ENCODE measurements at regions not wholly inside any gene's neighbourhood (a gene's known extent, or its start where the extent isn't known, plus 50 kb on each side); places are given as distances from the start of the nearest gene placed in this dataset.
"Not testable (repeated sequence)": the region's sequence is repeated elsewhere in the genome, so short reads cannot be mapped to it uniquely, and the experiment has no call there.

DNA sequence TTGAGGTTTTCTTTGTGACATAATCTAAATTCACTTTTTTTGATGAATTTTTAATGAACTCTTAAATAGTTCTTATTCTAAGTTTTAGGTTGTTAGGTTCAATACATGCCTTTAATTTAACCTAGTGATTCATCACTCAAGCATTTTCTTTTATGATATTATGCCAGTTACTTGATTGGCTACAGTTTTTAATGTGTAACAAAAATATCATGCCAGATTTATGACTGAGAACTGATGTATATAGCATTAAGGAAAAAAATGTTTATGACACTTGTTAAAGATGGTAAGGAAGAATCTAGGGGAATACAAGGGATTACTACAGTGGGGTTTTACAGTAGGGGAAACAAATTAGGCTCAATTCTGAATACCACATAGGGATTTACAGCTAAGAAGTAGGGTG, 103.1 kb downstream of the VGLL3 start:
- Histone ChIP-seq H3K4me3 (ENCODE audit: low read depth, low read length) (no peak overlapping the region), H3K27me3 (peaks cover 8% of the 10 kb centered on the region), H3K9me3 (no peaks in the 10 kb centered on the region), H3K4me1 (no peaks in the 10 kb centered on the region), H3K36me3 (no peaks in the 10 kb centered on the region)
- TF ChIP-seq, protein P1, sequence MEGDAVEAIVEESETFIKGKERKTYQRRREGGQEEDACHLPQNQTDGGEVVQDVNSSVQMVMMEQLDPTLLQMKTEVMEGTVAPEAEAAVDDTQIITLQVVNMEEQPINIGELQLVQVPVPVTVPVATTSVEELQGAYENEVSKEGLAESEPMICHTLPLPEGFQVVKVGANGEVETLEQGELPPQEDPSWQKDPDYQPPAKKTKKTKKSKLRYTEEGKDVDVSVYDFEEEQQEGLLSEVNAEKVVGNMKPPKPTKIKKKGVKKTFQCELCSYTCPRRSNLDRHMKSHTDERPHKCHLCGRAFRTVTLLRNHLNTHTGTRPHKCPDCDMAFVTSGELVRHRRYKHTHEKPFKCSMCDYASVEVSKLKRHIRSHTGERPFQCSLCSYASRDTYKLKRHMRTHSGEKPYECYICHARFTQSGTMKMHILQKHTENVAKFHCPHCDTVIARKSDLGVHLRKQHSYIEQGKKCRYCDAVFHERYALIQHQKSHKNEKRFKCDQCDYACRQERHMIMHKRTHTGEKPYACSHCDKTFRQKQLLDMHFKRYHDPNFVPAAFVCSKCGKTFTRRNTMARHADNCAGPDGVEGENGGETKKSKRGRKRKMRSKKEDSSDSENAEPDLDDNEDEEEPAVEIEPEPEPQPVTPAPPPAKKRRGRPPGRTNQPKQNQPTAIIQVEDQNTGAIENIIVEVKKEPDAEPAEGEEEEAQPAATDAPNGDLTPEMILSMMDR (IDR thresholded peaks at IDR 0.05; ENCODE audit: low read depth, low read length), result no peak
- DNase-seq, result no peak

DNA sequence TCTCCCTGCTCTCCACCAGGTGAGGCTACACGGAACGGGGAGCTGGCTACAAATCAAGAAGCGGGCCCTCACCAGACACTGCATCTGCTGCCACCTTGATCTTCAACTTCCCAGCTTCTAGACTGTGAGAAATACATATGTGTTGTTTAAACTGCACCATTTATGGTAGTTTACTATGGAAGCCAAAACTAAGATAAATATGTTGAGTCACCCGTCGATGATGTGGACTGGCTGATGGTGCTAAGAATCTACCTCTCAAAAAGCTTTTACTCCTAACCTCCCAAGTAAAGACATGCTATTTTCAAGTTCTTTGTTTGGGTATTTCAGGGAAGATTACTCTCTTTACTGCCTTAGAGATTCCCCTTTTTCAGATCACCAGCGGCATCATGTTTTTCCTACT, 110.9 kb downstream of the VGLL3 start:
- H3K27me3 ChIP-seq, result no peaks in the 10 kb centered on the region; the same call in 1 of the 2 replicates
- H3K9me3 ChIP-seq, result no peaks in the 10 kb centered on the region
- H3K36me3 ChIP-seq, result no peaks in the 10 kb centered on the region
- H3K4me3 ChIP-seq (ENCODE audit: low read depth, low read length), result no peak overlapping the region
- TF ChIP-seq, protein P1 (IDR thresholded peaks at IDR 0.05; ENCODE audit: low read depth, low read length), result no peak
- no peak for DNase-seq
- no peaks in the 10 kb centered on the region for H3K4me1 ChIP-seq

DNA sequence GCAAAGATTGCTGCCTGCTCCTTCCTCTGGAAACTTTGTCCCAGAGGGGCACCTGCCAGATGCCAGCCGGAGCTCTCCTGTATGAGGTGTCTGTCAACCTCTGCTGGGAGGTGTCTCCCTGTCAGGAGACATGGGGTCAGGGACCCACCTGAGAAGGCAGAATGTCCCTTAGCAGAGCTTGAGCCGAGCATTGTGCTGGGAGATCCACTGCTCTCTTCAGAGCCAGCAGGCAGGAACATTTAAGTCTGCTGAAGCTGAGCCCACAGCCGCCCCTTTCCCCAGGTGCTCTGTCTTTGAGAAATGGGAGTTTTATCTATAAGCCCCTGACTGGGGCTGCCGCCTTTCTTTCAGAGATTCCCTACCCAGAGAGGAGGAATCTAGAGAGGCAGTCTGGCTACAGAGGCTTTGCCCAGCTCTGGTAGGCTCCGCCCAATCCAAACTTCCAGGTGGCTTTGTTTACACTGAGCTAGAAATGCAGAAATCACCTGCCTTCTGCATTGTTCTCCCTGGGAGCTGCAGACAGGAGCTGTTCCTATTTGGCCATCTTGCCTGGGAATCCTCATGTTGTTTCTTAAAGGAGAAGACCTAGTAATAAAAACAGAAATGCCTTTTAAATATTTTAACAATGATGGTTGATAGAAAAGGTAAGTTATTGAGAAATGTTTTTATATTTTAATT, 114.3 kb downstream of the VGLL3 start:
- not testable (repeated sequence) for H3K4me1 ChIP-seq; DNase-seq; H3K4me3 ChIP-seq (ENCODE audit: low read depth, low read length); H3K27me3 ChIP-seq; H3K36me3 ChIP-seq; H3K9me3 ChIP-seq

DNA sequence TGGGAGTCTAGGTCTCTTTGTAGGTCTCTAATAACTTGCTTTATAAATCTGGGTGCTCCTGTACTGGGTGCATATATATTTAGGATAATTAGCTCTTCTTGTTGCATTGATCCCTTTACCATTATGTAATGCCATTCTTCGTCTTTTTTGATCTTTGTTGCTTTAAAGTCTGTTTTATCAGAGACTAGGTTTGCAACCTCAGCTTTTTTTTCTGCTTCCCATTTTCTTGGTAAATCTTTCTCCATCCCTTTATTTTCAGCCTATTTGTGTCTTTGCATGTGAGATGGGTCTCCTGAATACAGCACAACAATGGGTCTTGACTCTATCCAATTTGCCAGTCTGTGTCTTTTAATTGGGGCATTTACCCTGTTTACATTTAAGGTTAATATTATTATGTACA, 116.2 kb downstream of the VGLL3 start:
- not testable (repeated sequence) for H3K27me3 ChIP-seq; H3K4me1 ChIP-seq; H3K4me3 ChIP-seq (ENCODE audit: low read depth, low read length); DNase-seq; H3K9me3 ChIP-seq; H3K36me3 ChIP-seq

DNA sequence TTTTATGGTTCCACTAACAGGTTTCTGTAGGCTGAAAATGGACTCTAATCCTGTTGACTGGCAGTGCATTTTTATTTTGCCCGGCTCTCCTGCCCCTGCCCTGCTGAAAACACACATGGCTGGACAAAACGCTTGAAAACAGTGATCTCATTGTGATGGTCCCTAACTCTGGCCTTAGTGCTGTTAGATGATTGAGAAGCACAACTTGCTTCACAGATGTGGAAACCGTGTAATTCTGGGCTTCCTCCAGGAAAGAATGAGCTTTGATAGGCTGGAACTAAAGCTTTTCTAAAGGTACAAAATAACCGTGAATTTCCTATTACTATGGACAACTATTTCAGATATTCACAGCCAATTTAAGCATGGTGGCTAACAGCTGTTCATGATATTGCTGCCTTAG, 121.4 kb downstream of the VGLL3 start:
- no peak for DNase-seq
- Histone ChIP-seq H3K4me1 (no peaks in the 10 kb centered on the region), H3K9me3 (no peaks in the 10 kb centered on the region), H3K27me3 (no peaks in the 10 kb centered on the region), H3K4me3 (ENCODE audit: low read depth, low read length) (no peak overlapping the region), H3K36me3 (no peaks in the 10 kb centered on the region)
- TF ChIP-seq, protein P1 (IDR thresholded peaks at IDR 0.05; ENCODE audit: low read depth, low read length), result no peak

DNA sequence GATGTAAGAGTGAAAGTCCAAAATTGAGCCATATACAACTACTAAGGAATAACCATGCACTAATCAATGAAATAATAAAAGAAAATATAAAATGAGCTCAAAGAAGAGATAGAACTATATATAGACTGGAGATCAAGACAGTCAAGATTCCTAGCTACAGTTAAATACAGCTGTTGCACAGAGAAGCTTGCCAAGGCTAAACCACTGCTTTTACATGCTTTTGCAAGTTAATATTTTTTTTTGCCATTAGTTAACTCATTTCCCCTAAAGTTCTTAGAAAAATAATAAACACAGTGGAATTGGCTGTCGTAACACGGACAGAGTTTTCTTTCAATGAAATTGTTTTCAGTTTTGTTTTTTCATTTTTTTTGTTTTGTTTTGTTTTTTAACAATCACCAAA, 123.0 kb downstream of the VGLL3 start:
- no peaks in the 10 kb centered on the region for H3K9me3 ChIP-seq
- H3K4me1 ChIP-seq, result no peaks in the 10 kb centered on the region
- H3K4me3 ChIP-seq (ENCODE audit: low read depth, low read length), result no peak overlapping the region
- no peaks in the 10 kb centered on the region for H3K36me3 ChIP-seq
- no peak for DNase-seq
- TF ChIP-seq, protein P1 (IDR thresholded peaks at IDR 0.05; ENCODE audit: low read depth, low read length), result no peak
- no peaks in the 10 kb centered on the region for H3K27me3 ChIP-seq

DNA sequence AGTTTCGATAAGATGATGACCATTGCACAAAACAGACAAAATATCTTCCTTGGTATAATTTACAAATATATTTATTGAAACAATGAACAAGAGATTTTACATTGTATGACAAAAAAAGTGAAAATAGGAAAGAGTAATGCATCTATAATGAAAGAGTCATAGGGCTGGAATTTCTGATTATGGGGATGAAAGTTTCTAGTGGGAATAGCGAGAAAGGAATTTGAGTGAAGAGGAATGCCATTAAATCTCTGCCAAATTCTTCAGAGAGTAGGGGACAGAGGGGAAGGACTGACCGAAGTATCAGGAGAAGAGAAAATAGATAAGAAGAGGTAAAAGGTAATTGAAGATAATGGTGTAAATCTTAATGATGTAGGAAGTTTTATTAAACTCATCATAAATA, 125.4 kb downstream of the VGLL3 start:
- Histone ChIP-seq H3K4me3 (ENCODE audit: low read depth, low read length) (no peak overlapping the region), H3K36me3 (no peaks in the 10 kb centered on the region), H3K9me3 (no peaks in the 10 kb centered on the region), H3K27me3 (no peaks in the 10 kb centered on the region), H3K4me1 (no peaks in the 10 kb centered on the region)
- TF ChIP-seq, protein P1 (IDR thresholded peaks at IDR 0.05; ENCODE audit: low read depth, low read length), result no peak
- no peak for DNase-seq
